Activated naive CD4-positive, alpha-beta T cell (primary cell): ENCODE measurements at regions not wholly inside any gene's neighbourhood (a gene's known extent, or its start where the extent isn't known, plus 50 kb on each side); places are given as distances from the start of the nearest gene placed in this dataset.

ENCODE experiments used
- DNase-seq, 4 experiments: peaks; one replicate each; lab custom pipeline; 2025; lab: John Stamatoyannopoulos, UW

DNA sequence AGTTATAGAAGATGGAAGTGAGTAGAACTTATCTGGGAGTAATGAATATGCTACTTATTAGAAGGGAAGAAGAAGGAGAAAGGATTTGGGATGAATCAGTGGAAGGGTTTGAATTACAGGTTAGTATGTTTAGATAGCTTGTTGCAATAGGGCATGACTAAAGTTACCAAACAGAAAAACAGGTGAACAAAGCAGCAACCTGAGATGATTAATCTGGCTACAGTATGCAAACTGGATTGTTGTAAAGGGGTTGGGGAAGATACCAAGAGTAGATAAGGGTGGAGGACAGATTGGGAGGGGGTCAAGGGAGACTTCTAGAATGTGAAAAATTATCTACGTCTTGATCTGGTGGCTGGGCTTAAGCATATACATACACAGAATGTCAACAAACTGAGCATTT, 73.4 kb upstream of the CLEC14A start:
- no peak for DNase-seq

DNA sequence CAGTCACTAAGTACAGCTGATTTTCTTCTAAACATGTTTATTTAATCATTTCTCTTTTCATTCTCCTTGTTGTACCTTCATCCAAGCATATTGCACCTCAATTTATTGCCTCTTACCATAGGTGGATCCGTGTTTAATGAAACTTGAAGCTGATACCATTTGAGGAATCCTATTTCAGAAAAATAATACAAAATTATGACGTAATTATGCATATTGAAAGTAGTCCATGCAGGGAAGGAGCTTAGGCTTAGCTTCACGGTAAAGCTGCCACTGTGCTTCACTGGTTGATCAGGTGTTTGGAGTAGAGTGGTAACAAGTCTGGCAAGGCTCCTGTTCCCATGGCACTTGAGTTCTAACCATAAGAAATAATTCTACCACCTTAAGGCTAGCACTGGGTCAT, 61.0 kb upstream of the CLEC14A start:
- DNase-seq: no peak

DNA sequence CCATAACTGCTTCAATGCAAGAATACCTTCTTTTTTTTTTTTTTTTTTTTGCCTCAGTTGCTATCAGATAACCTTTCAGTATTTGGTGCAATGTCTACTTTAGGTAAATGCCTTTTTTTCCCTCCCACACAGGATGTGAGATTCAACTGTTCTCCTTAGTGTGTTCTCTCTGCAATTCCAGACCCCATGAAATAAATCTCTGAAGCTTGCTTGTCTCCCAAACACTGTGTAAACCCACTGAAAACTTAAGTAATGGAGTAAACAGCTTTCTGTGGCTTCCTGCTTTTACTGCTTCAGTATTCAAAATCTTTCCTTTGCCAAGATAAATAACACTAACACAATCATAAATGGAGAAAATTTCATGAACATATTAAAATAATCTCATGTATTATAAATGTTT, 55.8 kb upstream of the CLEC14A start:
- DNase-seq: no peak

DNA sequence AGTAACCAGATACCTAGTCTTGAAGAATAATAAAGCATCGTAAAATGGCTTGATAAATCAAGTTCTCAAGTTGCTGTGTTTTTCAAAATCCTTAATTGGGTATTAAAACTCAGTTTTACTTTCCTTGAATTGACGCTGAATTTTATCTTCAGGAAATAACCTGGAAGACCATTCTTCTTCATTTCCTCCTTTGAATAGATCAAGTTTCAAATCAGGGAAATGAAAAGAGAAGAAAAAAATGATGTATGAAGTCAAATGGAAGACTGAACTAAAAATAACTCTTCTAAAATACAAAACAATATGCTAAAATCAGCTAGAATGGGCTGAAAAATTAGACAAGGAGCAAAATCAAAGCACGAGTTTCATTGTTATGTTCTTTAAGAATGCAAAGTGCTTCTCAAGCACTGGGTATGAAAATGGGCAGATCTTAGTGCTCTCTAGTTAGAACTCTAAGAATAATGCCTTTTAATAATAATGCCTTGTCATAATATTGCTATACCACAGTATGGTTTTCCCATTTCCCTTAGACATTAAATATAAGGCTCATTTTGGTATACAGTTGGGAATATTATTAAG, 54.6 kb upstream of the CLEC14A start:
- no peak for DNase-seq

DNA sequence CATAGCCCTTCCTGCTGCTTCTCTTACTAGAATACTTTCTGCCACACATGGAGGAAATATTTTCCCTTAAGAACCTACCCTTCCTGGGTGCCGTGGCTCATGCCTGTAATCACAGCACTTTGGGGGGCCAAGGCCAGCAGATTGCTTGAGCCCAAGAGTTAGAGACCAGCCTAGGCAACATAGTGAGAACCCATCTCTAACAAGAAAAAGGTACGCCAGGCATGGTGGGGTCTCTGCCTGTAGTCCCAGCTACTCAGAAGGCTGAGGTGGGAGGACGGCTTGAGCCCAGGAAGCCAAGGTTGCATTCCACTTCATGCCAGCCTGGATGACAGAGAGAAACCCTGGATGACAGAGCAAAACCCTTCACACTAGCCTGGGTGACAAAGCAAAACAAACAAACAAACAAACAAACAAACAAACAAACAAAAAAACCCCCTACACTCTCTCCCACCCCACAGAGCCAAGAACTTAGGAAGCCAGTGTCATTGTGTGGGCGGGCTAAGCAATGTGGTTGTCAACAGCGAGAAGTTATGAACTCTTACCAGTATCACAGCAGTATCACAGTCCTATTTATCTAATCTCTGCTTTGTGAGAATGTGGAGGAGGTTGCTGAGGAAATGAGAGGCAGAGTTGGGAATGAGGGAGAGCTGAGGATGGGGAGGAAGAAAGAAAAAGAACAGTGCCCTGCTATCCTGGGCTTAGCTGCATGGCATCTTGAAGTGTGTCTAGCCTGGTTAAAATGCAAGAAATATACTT, 53.8 kb upstream of the CLEC14A start:
- DNase-seq: no peak
